ENCODE measurements at regions not wholly inside any gene's neighbourhood (a gene's known extent, or its start where the extent isn't known, plus 50 kb on each side); places are given as distances from the start of the nearest gene placed in this dataset.

- TF ChIP-seq JUND (CRISPR knock-in tag; IDR thresholded peaks at IDR 0.05) (no peak), MAX (IDR thresholded peaks at IDR 0.05) (no peak), MAFF (IDR thresholded peaks at IDR 0.05; ENCODE audit: low read depth, low read length) (no peak), IRF1 (CRISPR knock-in tag; IDR thresholded peaks at IDR 0.05; ENCODE audit: low read depth) (no peak), FOSL1 (CRISPR knock-in tag; IDR thresholded peaks at IDR 0.05; ENCODE audit: borderline replicate concordance) (no peak), SKIL (CRISPR knock-in tag; IDR thresholded peaks at IDR 0.05; ENCODE audit: borderline replicate concordance) (no peak)
Observed at GRCh38 chr12:45582536-45582935, 147.0 kb upstream of the ARID2 start.
